NCI-H748 treated with DMSO at 0.1 percent for 48 hours (cell line): ENCODE measurements at regions not wholly inside any gene's neighbourhood (a gene's known extent, or its start where the extent isn't known, plus 50 kb on each side); places are given as distances from the start of the nearest gene placed in this dataset.
"Not testable (repeated sequence)": the region's sequence is repeated elsewhere in the genome, so short reads cannot be mapped to it uniquely, and the experiment has no call there.

Source experiments
- DNase-seq: peaks from one replicate; lab custom pipeline; 2025; lab: John Stamatoyannopoulos, UW

- DNase-seq, result no peak
These were observed 56.5 kb upstream of the ORC5 start for GRCh38 chr7:104264285-104264684.

- peak; percentile 1 for DNase-seq
These were observed 60.0 kb upstream of the ORC5 start for GRCh38 chr7:104267701-104268368.

GRCh38 chr7:104271948-104272347, 56.5 kb upstream of the LHFPL3 start:
- DNase-seq, result no peak

- DNase-seq, result peak; percentile 17
These were observed 55.5 kb upstream of the LHFPL3 start for GRCh38 chr7:104272767-104273384.

- DNase-seq, result no peak
These were observed 52.5 kb upstream of the LHFPL3 start for GRCh38 chr7:104275900-104276299.

- DNase-seq, result not testable (repeated sequence)
These were observed 51.7 kb upstream of the LHFPL3 start for GRCh38 chr7:104276730-104277129.
